ENCODE measurements at regions not wholly inside any gene's neighbourhood (a gene's known extent, or its start where the extent isn't known, plus 50 kb on each side); places are given as distances from the start of the nearest gene placed in this dataset.

DNA sequence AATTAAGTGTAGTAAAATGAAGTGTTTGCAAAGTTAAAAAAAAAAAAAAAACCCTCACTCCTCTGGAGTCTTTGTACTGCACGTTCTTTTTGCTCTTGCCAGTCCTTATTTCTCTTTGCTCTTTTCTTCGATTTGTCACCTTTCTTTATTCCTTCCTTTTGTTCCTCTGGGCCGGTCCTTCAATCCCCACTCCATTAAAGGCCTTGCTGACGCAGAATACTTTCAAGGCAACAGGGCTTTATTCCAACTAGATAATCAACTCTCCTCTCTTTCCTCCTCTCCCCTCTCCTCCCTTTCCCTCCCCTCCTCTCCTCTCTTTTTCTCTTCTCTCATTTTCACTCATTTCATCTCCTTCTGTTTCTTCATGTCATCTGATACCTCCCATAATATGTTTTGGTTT, 138.2 kb upstream of the NTM start:
- intact Hi-C loops (cut with DNase I; ENCODE audit: low total_unique reads), result no loop called here
- TF ChIP-seq POLR2A (IDR thresholded peaks at IDR 0.05), result no peak
- TF ChIP-seq, protein P1, sequence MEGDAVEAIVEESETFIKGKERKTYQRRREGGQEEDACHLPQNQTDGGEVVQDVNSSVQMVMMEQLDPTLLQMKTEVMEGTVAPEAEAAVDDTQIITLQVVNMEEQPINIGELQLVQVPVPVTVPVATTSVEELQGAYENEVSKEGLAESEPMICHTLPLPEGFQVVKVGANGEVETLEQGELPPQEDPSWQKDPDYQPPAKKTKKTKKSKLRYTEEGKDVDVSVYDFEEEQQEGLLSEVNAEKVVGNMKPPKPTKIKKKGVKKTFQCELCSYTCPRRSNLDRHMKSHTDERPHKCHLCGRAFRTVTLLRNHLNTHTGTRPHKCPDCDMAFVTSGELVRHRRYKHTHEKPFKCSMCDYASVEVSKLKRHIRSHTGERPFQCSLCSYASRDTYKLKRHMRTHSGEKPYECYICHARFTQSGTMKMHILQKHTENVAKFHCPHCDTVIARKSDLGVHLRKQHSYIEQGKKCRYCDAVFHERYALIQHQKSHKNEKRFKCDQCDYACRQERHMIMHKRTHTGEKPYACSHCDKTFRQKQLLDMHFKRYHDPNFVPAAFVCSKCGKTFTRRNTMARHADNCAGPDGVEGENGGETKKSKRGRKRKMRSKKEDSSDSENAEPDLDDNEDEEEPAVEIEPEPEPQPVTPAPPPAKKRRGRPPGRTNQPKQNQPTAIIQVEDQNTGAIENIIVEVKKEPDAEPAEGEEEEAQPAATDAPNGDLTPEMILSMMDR (IDR thresholded peaks at IDR 0.05), result no peak
- no peak for DNase-seq
- Histone ChIP-seq H3K4me1 (no peaks in the 10 kb centered on the region), H3K4me3 (no peak overlapping the region), H3K27me3 (no peaks in the 10 kb centered on the region), H3K36me3 (no peaks in the 10 kb centered on the region), H3K27ac (no peak overlapping the region), H3K9me3 (no peaks in the 10 kb centered on the region)

DNA sequence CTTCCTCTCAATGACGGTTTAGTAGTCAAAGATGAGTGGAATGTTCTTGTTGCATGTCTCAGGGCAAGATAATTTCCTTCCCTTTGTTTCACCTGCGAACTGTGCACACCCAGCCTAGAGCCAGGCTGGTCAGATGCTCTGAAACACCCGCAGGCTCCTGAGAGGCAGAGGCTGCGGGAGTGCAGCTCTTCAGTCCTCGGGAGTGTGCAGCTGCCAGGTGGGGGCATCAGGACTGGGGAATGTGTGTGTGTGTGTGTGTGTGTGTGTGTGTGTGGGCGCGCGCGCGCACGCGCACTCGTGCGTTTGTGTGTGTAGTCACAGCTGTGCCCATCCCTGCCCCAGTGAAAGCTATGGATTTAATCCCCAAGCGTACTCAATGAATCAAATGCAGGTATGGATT, 136.2 kb upstream of the NTM start:
- TF ChIP-seq POLR2A (IDR thresholded peaks at IDR 0.05), result no peak
- intact Hi-C loops (cut with DNase I; ENCODE audit: low total_unique reads), result no loop called here
- Histone ChIP-seq H3K9me3 (no peaks in the 10 kb centered on the region), H3K4me1 (no peaks in the 10 kb centered on the region), H3K27me3 (no peaks in the 10 kb centered on the region), H3K36me3 (no peaks in the 10 kb centered on the region), H3K27ac (no peak overlapping the region), H3K4me3 (no peak overlapping the region)
- DNase-seq, result no peak

DNA sequence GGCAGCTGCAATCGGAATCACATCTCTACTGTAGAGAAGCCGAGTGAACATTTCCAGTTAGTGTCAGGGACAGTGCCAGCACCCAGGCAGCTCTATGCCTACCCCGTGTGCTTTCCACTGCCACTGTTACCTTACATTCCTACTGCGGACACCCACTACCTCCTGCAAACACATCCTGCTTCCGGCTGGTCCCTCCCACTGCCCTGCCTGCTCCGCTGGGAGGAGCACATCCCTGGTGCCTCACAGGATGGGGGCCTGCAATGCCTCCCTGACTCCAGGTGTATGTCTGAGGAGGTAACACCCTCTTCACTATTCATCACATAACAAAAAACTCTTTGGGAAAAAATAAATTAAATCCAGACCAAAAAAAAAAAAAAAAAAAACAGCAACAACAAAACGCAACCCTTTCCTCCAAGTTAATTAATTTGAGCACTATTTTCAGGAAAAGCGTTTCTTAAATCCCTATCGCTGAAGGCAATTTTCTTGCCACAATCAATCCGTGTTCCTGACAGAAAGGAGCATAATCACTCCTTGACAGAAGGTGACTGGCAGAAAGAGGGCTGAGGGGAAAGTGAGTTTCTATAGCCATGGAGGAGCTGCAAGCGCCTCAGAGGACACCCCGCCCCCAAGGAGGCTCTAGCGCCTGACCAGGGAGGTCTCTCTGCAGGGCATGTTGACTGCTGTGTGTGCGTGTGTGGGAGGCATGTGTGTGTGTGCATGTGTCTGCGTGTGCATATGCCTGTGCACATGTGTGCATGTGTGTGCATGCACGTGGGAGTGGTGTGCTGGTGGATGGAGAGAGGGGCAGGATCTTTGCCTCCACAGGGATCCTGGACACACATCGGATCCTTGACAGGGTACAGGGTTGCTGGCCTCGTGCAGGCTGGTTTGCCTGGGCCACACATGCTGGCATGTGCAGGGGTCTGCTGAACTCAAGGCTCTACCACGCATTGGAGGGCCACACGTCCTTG, 134.8 kb upstream of the NTM start:
- Histone ChIP-seq H3K27ac (no peak overlapping the region), H3K4me3 (no peak overlapping the region), H3K9me3 (no peaks in the 10 kb centered on the region), H3K36me3 (no peaks in the 10 kb centered on the region), H3K27me3 (no peaks in the 10 kb centered on the region), H3K4me1 (no peaks in the 10 kb centered on the region)
- no peak for DNase-seq
- TF ChIP-seq, protein P1 (IDR thresholded peaks at IDR 0.05), result no peak
- TF ChIP-seq POLR2A (IDR thresholded peaks at IDR 0.05), result no peak
- intact Hi-C loops (cut with DNase I; ENCODE audit: low total_unique reads), result no loop called here

DNA sequence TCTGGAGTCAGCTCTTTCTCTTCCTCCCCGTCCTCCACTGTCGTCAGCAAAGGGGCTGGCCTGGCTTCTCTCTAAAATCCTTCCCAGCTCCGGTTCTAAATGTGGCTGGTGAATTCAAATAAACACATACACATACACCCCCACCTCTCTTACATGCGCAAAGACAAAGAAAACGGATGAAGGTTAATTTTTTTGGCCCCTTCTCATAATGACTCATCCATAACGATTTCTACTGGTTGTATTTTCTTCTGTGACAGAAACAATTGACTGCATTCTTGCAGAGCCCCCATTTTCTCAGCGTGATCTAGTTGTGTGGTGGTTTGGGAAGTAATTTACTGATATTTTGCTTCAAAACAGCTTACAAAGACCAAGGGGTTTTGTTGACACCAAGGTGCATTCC, 130.0 kb upstream of the NTM start:
- Histone ChIP-seq H3K9me3 (no peaks in the 10 kb centered on the region), H3K27ac (no peak overlapping the region), H3K4me3 (no peak overlapping the region), H3K27me3 (no peaks in the 10 kb centered on the region), H3K36me3 (no peaks in the 10 kb centered on the region), H3K4me1 (no peaks in the 10 kb centered on the region)
- no peak for TF ChIP-seq POLR2A (IDR thresholded peaks at IDR 0.05)
- TF ChIP-seq, protein P1 (IDR thresholded peaks at IDR 0.05), result no peak
- intact Hi-C loops (cut with DNase I; ENCODE audit: low total_unique reads), result no loop called here
- DNase-seq, result no peak

DNA sequence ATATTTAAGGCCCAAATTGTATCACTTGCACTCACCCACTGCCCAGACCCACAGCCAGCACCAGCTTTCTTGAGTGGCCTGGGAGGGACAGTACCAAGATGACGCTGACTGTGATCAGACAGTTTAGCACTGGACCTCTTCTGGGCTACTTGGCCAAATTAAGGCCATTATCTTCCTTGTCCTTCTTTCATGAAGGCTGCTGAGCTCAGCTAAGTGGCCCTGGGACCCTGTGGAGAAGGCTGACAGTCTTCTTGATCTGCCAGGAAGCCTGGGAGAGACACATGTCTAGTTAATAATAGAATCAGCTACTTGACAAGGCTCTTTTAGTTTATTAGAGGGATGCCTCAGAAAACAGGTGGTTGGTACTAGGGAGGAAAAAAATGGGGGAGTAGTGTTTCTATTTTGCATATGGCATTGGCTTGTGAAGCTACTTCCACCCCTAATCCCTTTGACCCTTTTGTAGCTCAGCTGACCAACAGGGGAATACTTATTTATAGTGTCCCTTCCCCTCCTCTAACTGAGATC, 127.9 kb upstream of the NTM start:
- no peaks in the 10 kb centered on the region for H3K9me3 ChIP-seq
- no peak overlapping the region for H3K27ac ChIP-seq
- H3K4me3 ChIP-seq, result no peak overlapping the region
- H3K4me1 ChIP-seq, result no peaks in the 10 kb centered on the region
- no peak for TF ChIP-seq POLR2A (IDR thresholded peaks at IDR 0.05)
- TF ChIP-seq, protein P1 (IDR thresholded peaks at IDR 0.05), result no peak
- H3K27me3 ChIP-seq, result no peaks in the 10 kb centered on the region
- no peak for DNase-seq
- intact Hi-C loops (cut with DNase I; ENCODE audit: low total_unique reads), result no loop called here
- no peaks in the 10 kb centered on the region for H3K36me3 ChIP-seq
